ENCODE measurements at regions not wholly inside any gene's neighbourhood (a gene's known extent, or its start where the extent isn't known, plus 50 kb on each side); places are given as distances from the start of the nearest gene placed in this dataset.
"Not testable (repeated sequence)": the region's sequence is repeated elsewhere in the genome, so short reads cannot be mapped to it uniquely, and the experiment has no call there.

GRCh38 chr2:145797692-145798091 is 1277.8 kb upstream of the ZEB2 start:
- DNase-seq (no peak), ATAC-seq (no peak)
- Histone ChIP-seq H3K27ac (ENCODE audit: low read length) (no peak overlapping the region), H3K4me1 (ENCODE audit: control insufficient read depth, insufficient read depth, low read length) (no peaks in the 10 kb centered on the region), H3K9me3 (ENCODE audit: control insufficient read depth, low read length) (no peaks in the 10 kb centered on the region), H3K27me3 (ENCODE audit: control insufficient read depth, insufficient read depth) (no peaks in the 10 kb centered on the region), H3K4me3 (ENCODE audit: low read length) (no peak overlapping the region)
- intact Hi-C loops (cut with DNase I), result no loop called here
- WGBS, result 93% methylated on average over 4 of the region's 4 CpGs

GRCh38 chr2:145792745-145793144 is 1272.8 kb upstream of the ZEB2 start:
- Histone ChIP-seq H3K27me3 (ENCODE audit: control insufficient read depth, insufficient read depth) (no peaks in the 10 kb centered on the region), H3K27ac (ENCODE audit: low read length) (no peak overlapping the region), H3K4me3 (ENCODE audit: low read length) (no peak overlapping the region), H3K9me3 (ENCODE audit: control insufficient read depth, low read length) (no peaks in the 10 kb centered on the region), H3K4me1 (ENCODE audit: control insufficient read depth, insufficient read depth, low read length) (no peaks in the 10 kb centered on the region)
- WGBS, result 67% methylated on average over 3 of the region's 3 CpGs
- ATAC-seq (peak; percentile 80 to 94), DNase-seq (peak; percentile 78 to 88 (median 78))
- intact Hi-C loops (cut with DNase I), result no loop called here

- no peaks in the 10 kb centered on the region for H3K27me3 ChIP-seq (ENCODE audit: control insufficient read depth, insufficient read depth)
- H3K4me1 ChIP-seq (ENCODE audit: control insufficient read depth, insufficient read depth, low read length), result no peaks in the 10 kb centered on the region
- no peaks in the 10 kb centered on the region for H3K9me3 ChIP-seq (ENCODE audit: control insufficient read depth, low read length)
- ATAC-seq (no peak), DNase-seq (no peak)
- 90% methylated on average over 3 of the region's 3 CpGs for WGBS
- intact Hi-C loops (cut with DNase I), result no loop called here
- H3K4me3 ChIP-seq (ENCODE audit: low read length), result no peak overlapping the region
- H3K27ac ChIP-seq (ENCODE audit: low read length), result no peak overlapping the region
These were observed 1269.7 kb upstream of the ZEB2 start for GRCh38 chr2:145789636-145790035.

GRCh38 chr2:145787597-145788361 is 1267.9 kb upstream of the ZEB2 start:
- intact Hi-C loops (cut with DNase I); H3K27me3 ChIP-seq (ENCODE audit: control insufficient read depth, insufficient read depth); H3K4me3 ChIP-seq (ENCODE audit: low read length); DNase-seq; H3K4me1 ChIP-seq (ENCODE audit: control insufficient read depth, insufficient read depth, low read length); H3K9me3 ChIP-seq (ENCODE audit: control insufficient read depth, low read length); ATAC-seq; H3K27ac ChIP-seq (ENCODE audit: low read length): not testable (repeated sequence)
- 96% methylated on average over 6 of the region's 6 CpGs for WGBS

GRCh38 chr2:145782607-145783006 is 1262.7 kb upstream of the ZEB2 start:
- ATAC-seq; H3K27ac ChIP-seq (ENCODE audit: low read length); H3K27me3 ChIP-seq (ENCODE audit: control insufficient read depth, insufficient read depth); H3K4me3 ChIP-seq (ENCODE audit: low read length); H3K4me1 ChIP-seq (ENCODE audit: control insufficient read depth, insufficient read depth, low read length); H3K9me3 ChIP-seq (ENCODE audit: control insufficient read depth, low read length); intact Hi-C loops (cut with DNase I): not testable (repeated sequence)
- WGBS, result 96% methylated on average over 5 of the region's 5 CpGs
- peak in 1 of 3 donors; percentile 27 for DNase-seq

DNA sequence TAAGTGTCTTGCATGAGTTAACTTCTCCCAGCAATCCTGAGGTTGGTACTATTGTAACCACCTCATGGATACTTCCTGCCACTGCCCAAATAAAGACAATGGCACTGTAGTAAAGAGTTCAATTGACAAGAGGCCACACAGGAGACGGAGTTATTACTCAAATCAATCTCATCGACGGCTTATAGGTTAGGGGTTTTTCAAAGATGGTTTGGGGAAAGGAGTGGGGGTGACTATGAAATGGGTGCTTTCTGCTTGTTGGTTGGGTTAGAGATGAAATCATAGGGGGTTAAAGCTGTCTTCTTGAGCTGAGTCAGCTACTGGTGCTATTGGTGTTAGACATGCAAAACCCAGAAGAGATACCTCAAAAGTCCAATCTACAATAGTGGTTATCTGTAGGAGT is 1258.0 kb upstream of the ZEB2 start:
- ATAC-seq (no peak), DNase-seq (no peak)
- Histone ChIP-seq H3K27me3 (ENCODE audit: control insufficient read depth, insufficient read depth) (no peaks in the 10 kb centered on the region), H3K9me3 (ENCODE audit: control insufficient read depth, low read length) (no peaks in the 10 kb centered on the region), H3K4me3 (ENCODE audit: low read length) (no peak overlapping the region), H3K4me1 (ENCODE audit: control insufficient read depth, insufficient read depth, low read length) (no peaks in the 10 kb centered on the region), H3K27ac (ENCODE audit: low read length) (no peak overlapping the region)
- intact Hi-C loops (cut with DNase I), result no loop called here
- WGBS, result 94% methylated on average over 3 of the region's 3 CpGs

- ATAC-seq (no peak), DNase-seq (no peak)
- H3K4me3 ChIP-seq (ENCODE audit: low read length), result no peak overlapping the region
- H3K4me1 ChIP-seq (ENCODE audit: control insufficient read depth, insufficient read depth, low read length), result no peaks in the 10 kb centered on the region
- no peak overlapping the region for H3K27ac ChIP-seq (ENCODE audit: low read length)
- H3K27me3 ChIP-seq (ENCODE audit: control insufficient read depth, insufficient read depth), result no peaks in the 10 kb centered on the region
- intact Hi-C loops (cut with DNase I), result no loop called here
- no peaks in the 10 kb centered on the region for H3K9me3 ChIP-seq (ENCODE audit: control insufficient read depth, low read length)
- 89% methylated on average over 2 of the region's 2 CpGs for WGBS
These were observed 1257.4 kb upstream of the ZEB2 start for GRCh38 chr2:145777297-145777696.

DNA sequence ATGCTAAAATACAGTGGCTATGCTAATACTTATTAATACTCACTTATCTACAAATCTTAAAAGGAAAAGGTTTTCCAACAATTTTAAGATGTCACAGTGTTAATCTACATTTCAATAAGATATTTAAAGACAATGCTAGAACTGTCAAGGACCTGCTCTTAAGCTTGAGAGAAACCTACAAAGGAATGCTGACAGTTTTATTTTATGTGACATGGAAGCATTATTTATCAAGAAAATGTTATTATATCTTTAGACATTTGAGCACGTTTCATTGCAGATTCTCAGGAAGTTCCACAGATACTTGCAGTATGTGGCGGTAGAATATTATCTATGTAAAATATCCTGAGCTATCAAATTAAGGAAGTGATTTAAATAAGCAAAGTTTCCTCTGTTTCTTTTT is 1255.7 kb upstream of the ZEB2 start:
- Histone ChIP-seq H3K27ac (ENCODE audit: low read length) (no peak overlapping the region), H3K27me3 (ENCODE audit: control insufficient read depth, insufficient read depth) (no peaks in the 10 kb centered on the region), H3K4me3 (ENCODE audit: low read length) (no peak overlapping the region), H3K4me1 (ENCODE audit: control insufficient read depth, insufficient read depth, low read length) (no peaks in the 10 kb centered on the region), H3K9me3 (ENCODE audit: control insufficient read depth, low read length) (no peaks in the 10 kb centered on the region)
- DNase-seq, result no peak
- 36% methylated on average over 2 of the region's 2 CpGs for WGBS
- no peak for ATAC-seq
- intact Hi-C loops (cut with DNase I), result no loop called here

DNA sequence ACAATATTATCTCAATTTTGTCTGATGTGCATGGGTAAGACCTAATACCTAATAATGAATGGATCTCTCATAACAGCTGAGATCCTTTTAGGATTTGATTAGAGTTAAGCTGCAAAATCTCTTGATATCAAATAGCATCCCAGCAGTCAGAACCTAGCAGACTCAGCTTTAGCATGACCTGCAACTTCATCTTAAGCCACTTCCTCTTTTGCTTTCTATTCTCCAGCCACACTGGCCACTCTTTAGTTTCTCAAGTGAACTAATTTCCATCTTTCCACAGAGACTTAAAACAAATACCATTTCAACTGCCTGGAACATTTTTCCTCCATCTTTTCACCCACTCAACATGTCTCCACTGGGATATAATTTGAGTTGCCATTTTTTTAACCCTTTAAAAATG is 1251.6 kb upstream of the ZEB2 start:
- ATAC-seq (no peak), DNase-seq (no peak)
- no peaks in the 10 kb centered on the region for H3K4me1 ChIP-seq (ENCODE audit: control insufficient read depth, insufficient read depth, low read length)
- intact Hi-C loops (cut with DNase I), result no loop called here
- no peaks in the 10 kb centered on the region for H3K27me3 ChIP-seq (ENCODE audit: control insufficient read depth, insufficient read depth)
- H3K27ac ChIP-seq (ENCODE audit: low read length), result no peak overlapping the region
- H3K9me3 ChIP-seq (ENCODE audit: control insufficient read depth, low read length), result no peaks in the 10 kb centered on the region
- H3K4me3 ChIP-seq (ENCODE audit: low read length), result no peak overlapping the region

- no peaks in the 10 kb centered on the region for H3K4me1 ChIP-seq (ENCODE audit: control insufficient read depth, insufficient read depth, low read length)
- H3K27ac ChIP-seq (ENCODE audit: low read length), result no peak overlapping the region
- H3K9me3 ChIP-seq (ENCODE audit: control insufficient read depth, low read length), result no peaks in the 10 kb centered on the region
- H3K4me3 ChIP-seq (ENCODE audit: low read length), result no peak overlapping the region
- 72% methylated on average over 5 of the region's 5 CpGs for WGBS
- DNase-seq, result no peak
- intact Hi-C loops (cut with DNase I), result no loop called here
- peak in 1 of 2 donors; percentile 79 for ATAC-seq
- no peaks in the 10 kb centered on the region for H3K27me3 ChIP-seq (ENCODE audit: control insufficient read depth, insufficient read depth)
These were observed 1249.2 kb upstream of the ZEB2 start for GRCh38 chr2:145769011-145769716.

- WGBS, result 96% methylated on average over 1 of the region's 1 CpG
- Histone ChIP-seq H3K27me3 (ENCODE audit: control insufficient read depth, insufficient read depth) (no peaks in the 10 kb centered on the region), H3K9me3 (ENCODE audit: control insufficient read depth, low read length) (no peaks in the 10 kb centered on the region), H3K4me3 (ENCODE audit: low read length) (no peak overlapping the region), H3K4me1 (ENCODE audit: control insufficient read depth, insufficient read depth, low read length) (no peaks in the 10 kb centered on the region), H3K27ac (ENCODE audit: low read length) (no peak overlapping the region)
- DNase-seq, result no peak
- intact Hi-C loops (cut with DNase I), result no loop called here
- no peak for ATAC-seq
These were observed 1246.0 kb upstream of the ZEB2 start for GRCh38 chr2:145765874-145766273.
